ENCODE measurements at regions not wholly inside any gene's neighbourhood (a gene's known extent, or its start where the extent isn't known, plus 50 kb on each side); places are given as distances from the start of the nearest gene placed in this dataset.

- ATAC-seq, result no peak
Observed at GRCh38 chr1:114342376-114342775, 168.6 kb downstream of the TRIM33 start.

- no peak for ATAC-seq
Observed at GRCh38 chr1:114341856-114342255, 169.1 kb downstream of the TRIM33 start.

- ATAC-seq, result no peak
Observed at GRCh38 chr1:114341299-114341698, 169.7 kb downstream of the TRIM33 start.

DNA sequence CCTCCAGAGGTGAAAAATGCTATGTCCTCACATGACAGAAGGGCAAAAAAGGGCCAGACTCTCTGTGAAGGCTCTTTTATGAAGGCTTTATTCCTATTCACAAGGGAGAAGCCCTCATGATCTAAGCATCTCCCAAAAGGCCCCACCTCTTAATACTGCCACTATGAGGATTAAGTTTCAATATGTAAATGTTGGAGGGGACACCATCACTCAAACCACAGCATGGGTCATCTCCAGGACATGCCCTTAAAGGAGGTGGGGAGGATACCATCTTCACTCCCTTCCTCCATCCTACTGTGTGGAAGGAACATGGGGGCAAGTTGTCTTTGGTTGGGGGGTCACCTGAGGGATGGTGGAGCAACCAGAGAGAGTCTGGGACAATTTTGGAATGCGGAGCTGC is 170.1 kb downstream of the TRIM33 start:
- no peak for ATAC-seq

GRCh38 chr1:114339379-114339778 is 171.6 kb downstream of the TRIM33 start:
- ATAC-seq, result no peak

DNA sequence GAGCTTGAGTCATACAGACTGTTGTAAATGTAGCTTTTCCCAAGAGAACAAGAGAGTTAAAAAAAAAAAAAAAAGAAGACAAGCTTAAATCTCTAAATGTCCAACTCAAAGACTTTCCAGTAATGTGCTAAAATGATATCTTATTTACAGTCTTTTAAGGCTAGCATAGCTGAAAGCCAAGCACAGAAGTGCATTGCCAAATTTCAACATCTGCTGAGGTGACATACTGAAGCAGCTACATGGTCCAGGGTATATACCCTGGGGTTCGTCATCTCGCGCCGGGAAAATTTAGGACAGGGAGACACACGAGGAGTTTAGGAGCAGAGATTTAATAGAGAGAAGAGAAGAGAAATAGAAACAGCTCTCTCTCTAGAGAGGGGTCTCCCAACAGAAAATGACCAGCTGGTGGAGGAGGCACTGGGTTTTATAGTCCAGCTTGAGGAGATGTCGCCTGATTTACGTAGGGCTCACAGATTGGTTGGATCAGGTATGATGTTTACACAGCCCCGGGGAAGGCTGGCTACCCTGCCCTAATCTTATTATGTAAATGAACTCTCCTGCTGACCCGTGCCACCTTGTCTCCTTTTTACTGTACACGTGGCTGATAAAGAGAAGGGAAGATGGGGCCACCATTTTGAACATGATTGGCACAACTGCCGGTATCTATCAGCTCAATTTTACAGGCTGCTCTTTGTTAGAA is 172.7 kb downstream of the TRIM33 start:
- no peak for ATAC-seq

- ATAC-seq, result no peak
Observed at GRCh38 chr1:114337417-114337816, 173.6 kb downstream of the TRIM33 start.

GRCh38 chr1:114336360-114336759 is 174.6 kb downstream of the TRIM33 start:
- peak; percentile 75 for ATAC-seq

- no peak for ATAC-seq
Observed at GRCh38 chr1:114335273-114335672, 175.7 kb downstream of the TRIM33 start.

GRCh38 chr1:114334297-114334696 is 176.7 kb downstream of the TRIM33 start:
- ATAC-seq, result no peak

DNA sequence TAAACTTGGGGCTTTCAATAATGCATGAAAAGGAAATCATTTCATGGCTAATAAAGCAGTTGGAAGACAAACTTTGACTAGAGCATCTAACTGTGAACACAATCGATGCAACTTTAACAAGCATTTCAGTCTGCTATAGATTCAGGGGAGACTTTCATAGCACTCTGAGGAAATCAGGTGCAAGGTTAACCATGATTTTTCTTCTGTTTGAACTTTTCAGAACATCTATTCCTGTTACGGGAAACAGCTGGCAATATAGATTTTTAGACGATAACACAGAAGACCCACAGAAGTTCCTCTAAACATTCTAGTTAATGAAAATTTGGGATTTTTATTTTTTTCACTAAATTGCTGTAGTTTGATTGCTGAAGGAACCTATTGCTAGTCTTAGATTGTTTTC is 177.3 kb downstream of the TRIM33 start:
- no peak for ATAC-seq

GRCh38 chr1:114331936-114332335 is 178.3 kb upstream of the SYT6 start:
- ATAC-seq, result no peak

DNA sequence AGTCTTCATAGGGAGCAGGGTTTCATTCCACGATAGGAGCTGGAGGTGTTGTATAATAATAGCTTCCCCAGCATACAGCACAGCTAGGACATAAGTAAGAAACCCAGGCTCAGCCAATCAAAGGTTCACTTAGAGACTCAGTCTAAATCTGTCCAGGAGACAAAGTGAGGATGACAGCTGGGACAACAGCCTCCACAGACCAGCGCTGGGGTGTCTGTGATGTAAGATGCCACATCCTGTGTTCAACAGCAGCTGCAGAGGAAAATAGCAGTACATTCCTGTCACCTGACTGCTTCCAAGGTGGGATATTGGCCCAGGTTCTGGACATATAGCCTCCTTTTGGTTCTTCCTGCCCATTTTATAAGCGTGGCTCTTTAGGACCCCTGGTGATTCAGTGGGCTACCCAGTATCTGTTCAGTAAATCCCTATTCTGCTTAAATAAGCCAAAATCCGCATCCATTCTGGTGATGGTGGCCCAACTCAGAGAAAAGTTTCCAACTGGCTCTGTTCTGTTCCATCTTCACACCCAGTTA is 176.8 kb upstream of the SYT6 start:
- no peak for ATAC-seq

GRCh38 chr1:114328361-114328904 is 174.8 kb upstream of the SYT6 start:
- no peak for ATAC-seq

DNA sequence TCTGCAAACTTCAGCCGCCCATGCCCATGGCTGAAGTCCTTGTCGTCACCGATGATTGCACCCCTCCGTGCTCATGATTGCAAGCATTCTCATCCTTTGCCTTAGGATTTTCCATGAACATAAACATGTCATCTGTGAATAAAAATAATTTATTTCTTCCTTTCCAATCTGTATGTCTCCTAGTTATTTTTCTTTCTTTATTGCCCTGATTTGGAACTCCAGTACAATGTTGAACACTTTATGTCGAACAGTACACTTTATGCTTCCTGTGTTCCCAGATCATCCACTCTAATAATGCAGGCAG is 170.9 kb upstream of the SYT6 start:
- no peak for ATAC-seq

GRCh38 chr1:114323959-114324661 is 170.4 kb upstream of the SYT6 start:
- no peak for ATAC-seq

DNA sequence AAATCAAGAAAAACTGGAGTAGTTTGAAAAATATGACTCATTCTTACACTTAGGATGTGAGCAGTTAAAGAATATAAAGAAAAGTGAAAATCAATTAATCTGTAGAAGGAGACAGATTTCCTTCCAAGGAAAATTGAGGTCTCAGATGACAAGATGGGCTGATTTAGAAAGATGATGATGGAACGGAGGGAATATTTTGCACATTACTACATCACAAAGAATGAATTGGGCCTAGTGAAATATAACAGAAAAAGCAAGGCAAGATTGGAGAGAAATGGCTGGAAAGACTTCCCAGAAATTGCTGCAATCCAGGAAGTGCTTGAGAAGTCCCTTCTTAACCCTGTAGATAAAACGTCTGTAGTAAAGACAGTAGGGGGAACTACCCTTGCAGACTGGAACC is 169.1 kb upstream of the SYT6 start:
- ATAC-seq, result no peak

DNA sequence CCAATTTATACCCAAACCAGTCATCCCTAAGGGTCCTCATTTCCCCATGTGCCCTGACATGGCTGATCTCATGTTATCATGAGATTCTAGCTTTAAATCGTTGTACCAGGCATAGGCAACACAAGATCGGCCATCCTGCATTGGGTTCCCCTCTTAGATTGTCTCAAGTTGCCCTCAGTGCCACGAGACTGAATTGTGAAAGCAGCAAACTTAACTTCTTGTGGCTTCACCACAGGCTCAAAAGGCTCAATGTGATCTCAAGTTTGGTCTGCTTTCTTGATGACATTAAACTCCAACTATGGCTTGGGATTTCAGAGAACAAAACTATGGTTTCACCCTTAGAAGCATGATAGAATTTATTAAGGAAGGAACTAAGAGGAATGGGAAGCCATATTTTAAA is 168.5 kb upstream of the SYT6 start:
- ATAC-seq, result no peak

- no peak for ATAC-seq
Observed at GRCh38 chr1:114320586-114320985, 166.9 kb upstream of the SYT6 start.

GRCh38 chr1:114319418-114319817 is 165.7 kb upstream of the SYT6 start:
- no peak for ATAC-seq

DNA sequence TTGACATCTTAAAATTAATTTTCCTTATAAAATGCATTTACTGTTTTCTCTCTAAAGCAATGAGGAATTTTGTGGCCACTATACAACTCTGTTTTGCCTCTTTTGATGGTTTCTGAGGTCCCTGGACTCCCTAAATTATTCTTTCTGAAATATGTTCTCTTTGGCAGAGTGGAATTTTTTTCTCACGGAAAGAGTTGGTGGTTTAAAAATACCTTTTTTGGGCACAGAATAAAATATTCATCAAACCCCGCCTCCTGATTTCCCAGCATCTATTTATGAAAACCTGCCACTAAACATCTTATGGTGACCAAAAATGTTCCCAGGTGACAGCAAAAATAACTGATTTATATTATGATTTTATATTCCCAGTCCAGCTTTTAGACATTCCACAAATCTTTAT is 165.3 kb upstream of the SYT6 start:
- no peak for ATAC-seq

GRCh38 chr1:114316204-114316603 is 162.5 kb upstream of the SYT6 start:
- no peak for ATAC-seq

- no peak for ATAC-seq
Observed at GRCh38 chr1:114315631-114316030, 162.0 kb upstream of the SYT6 start.

DNA sequence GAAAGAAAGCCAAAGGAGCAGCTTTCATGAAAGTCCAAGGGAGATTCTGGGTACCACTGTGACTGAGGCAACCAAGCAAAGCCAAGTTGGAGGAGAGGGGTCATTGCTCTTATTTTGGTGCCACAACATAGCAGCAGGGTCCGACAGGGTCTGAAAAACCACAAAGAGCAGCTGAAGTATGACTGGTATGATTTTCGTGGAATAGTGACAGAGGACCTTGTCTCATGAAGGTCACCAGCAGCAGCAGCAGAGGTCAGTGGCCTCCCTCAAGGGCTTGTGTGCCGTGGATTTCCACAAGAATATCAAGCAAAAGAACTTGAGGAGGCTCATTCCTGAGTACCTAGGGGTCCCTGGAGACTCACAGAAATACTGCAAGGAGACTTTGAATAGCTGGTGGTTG is 160.9 kb upstream of the SYT6 start:
- ATAC-seq, result no peak

Measured in esophagus mucosa (tissue), 1 donor.